Jurkat, Clone E6-1 (cell line): ENCODE measurements at regions not wholly inside any gene's neighbourhood (a gene's known extent, or its start where the extent isn't known, plus 50 kb on each side); places are given as distances from the start of the nearest gene placed in this dataset.

ENCODE experiments used
- DNase-seq: peaks from one replicate; pipeline ENCODE4 v3.0.0-alpha.2; 2011; ENCODE audit warnings: low read depth, low spot score
- H3K4me3 ChIP-seq: 2 replicates; pipeline ENCODE4 v1.5.1; 2011; ENCODE audit warnings: mild to moderate bottlenecking, low read length, control low read depth, moderate library complexity

DNA sequence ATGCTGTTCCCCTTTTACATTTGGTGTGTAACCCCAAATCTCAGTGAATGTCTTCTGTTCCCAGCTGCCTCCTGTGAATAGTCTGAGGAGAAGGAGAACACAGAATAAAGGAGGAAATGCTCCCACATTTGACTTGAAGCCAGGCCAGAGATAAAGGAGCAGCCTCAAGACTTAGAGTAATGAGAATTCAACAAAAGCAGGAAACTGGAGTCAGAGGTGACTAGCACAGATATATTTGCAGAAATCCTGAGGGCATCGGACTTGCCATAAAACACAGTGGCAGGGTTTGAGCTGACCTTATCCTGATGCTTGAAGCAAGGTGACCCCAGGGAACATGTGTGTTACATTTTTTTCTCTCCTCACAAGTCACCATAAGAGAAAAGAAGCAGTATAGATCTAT lies 291.4 kb upstream of the RND3 start:
- no peak for DNase-seq
- no peak overlapping the region for H3K4me3 ChIP-seq

DNA sequence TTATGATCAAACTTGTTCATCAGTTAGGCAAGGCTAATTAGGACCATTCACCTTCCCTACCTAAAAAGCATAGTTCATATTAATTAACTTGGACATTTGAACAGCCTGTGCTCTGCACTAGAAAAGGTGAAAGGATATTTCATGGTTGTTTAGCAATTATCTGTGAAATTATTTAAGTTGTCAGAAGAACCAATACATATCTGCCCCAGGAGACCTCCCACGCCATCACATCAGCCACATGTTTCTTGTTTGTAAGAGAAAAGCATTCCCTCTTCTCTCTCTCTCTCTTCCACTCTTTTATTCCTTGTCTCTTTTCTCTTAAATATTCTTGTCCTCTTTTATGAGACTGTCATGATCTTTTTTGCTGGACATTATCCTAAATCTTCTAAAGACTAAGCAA lies 282.0 kb upstream of the RND3 start:
- no peak overlapping the region for H3K4me3 ChIP-seq
- no peak for DNase-seq

DNA sequence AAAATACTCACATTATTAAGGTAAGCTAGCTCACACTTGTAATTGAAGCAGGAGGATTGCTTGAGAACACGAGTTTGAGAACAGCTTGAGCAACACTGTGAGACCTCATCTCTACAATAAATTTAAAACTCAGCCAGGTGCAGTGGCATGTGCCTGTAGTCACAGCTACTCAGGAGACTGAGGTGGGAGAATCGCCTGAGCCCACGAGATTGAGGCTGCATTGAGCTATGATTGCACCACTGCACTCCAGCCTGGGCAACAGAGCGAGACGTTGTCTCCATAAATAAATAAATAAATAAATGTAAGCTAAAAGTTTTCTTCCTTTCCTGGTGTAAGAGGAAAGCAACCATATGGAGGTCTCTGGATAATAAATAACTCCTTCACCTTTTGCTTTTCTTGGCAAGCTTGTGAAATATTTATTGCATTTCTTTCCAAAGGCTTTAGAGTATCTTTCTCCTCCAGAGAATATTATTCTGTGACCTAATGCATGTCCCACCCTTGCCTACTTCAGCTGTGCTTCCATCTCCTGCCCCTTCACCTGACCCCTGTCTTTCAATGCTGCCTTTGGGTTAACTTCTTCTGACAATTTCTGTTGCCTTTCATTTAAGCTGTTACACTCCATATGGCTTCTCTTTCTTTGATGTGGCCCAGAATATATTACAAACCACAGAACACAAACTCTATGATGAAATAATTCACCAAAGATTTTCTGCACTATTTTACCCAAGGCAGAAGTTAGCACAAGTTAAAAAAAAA lies 280.7 kb upstream of the RND3 start:
- peak; percentile 42 for DNase-seq
- H3K4me3 ChIP-seq, result no peak overlapping the region

DNA sequence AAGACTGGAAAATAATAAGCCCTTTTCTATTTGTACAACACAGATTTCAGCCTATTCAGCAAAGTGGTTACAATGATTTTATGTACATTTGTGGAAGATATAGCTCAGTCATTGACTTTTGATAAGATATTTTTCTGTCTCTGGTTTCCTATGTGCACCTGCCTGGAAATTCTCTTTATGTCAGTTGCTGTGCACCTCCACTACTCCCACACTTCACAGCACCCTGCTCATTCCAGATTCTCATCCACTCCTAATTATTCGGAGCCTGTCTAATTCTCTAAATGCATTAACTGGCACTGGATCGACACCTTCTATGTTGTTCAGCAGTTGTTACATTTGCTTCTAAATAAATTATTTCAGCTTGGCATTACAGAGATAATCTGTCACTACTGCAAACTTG lies 275.1 kb upstream of the RND3 start:
- H3K4me3 ChIP-seq, result no peak overlapping the region
- DNase-seq, result no peak

DNA sequence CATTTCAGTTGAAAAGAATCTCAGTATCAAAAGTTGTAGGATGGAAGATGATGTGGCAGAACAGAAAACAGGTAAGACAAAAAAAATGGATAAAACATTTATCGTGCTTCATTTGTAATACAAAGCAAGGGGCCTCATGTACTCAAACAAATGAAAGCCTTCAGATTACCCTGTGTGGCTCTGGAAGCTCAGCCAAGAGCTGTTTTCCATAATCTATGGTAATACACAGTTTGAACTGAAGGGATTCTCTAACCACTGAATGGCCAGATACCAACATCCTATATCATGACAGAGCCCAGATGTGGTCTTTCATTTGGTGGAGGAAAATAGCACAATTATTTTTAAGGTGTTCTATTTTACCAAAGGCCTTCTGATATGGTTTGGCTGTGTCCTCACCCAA lies 272.1 kb upstream of the RND3 start:
- DNase-seq, result no peak
- H3K4me3 ChIP-seq, result no peak overlapping the region

DNA sequence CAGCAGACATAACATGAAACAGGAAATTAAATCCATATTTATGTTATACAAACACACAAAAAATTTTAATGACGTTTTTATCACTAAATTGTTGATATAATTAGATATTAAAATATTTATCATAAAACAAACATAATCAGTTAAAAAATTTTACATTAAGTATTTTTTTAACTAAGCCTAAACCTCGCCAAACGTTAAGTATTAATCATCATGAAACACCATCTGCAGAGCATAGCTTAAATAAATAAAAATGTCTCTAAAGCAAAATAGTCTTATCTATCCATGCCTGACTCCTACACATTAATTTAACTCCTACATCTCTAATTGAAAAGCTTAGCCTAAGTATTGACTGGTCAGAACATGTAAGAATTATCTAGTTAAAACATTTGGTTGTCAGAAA lies 271.6 kb upstream of the RND3 start:
- no peak for DNase-seq
- H3K4me3 ChIP-seq, result no peak overlapping the region

DNA sequence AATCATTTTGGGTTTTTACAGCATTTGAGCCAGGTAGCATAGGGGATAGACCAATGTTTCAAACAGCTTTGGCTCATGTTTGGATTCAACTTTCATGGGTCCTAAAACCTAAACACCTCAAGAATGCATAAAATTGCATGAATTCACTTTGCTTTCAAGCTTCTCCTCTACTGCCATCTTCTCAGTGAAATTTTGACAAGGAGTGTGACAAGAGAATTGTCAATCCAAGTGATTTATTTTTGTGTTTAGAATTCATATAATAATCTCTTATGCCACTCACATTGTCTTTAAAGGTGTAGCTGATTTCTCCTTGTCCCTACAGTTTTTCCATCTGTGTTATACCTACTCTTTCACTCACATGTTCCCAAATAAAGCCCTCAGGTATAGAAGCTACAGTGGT lies 264.8 kb upstream of the RND3 start:
- no peak for DNase-seq
- H3K4me3 ChIP-seq, result no peak overlapping the region

DNA sequence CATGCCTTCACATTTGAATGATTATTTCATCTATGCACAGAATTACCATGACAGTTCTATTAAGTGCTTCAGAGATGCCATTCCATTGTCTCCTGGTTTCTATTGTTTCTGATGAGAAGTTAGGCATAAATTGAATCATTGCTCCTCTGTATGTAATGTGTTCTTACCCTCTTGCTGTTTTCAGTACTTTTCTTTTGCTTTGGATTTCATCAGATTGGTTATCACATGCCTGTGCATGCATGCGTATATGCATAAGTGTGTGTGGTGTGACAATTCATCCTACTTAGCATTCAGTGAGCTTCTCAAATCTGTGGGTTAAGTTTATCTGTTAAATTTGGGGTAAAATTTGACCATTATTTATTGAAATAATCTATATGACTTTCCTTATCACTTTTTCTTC lies 263.3 kb upstream of the RND3 start:
- DNase-seq, result no peak
- no peak overlapping the region for H3K4me3 ChIP-seq

DNA sequence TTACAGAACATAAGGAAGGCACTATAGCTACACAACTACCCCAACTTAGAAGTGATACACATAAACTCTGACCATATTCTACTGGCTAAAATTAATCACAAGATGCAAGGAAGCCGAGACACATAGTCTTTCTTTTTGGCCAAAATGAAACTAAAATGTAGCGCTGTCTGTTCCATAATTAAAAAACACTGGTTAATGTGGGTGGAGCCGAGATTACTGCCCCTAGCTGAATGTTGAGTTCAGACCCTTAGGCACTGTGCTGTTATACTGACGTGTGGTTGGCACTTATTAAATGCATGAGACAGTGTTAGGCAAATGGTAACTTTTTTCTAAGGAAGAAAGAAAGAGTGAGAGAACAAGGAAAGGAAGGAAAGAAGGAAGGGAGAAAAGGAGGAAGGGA lies 254.6 kb upstream of the RND3 start:
- no peak for DNase-seq
- no peak overlapping the region for H3K4me3 ChIP-seq

DNA sequence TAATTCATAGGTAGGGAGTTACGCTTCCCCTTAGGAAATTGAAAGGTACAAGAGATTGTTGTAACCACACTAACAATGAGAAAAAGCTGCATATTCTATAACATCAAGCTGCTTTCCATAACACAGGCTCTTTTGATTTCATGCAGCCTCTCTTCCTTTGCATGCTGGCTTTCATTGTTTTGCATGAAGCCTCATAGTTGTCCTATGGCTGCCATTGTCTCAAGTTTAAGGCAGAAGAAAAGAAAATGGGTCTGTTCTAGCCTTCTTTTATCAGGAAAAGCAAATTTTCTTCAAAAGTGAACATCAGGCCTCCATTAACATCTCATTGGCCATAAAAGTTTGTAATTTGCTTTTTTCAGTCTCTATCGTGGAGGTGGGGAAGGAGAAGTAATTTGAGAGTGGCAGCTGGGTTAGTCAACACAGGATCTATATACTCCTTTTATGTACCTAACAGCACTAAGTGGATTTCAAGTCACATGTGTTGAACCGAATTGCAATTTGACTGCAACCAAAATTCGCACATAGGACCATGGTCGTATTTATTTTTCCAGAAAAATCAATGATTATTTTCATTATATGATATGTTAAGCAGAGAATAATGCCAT lies 248.5 kb upstream of the RND3 start:
- no peak for DNase-seq
- H3K4me3 ChIP-seq, result no peak overlapping the region

DNA sequence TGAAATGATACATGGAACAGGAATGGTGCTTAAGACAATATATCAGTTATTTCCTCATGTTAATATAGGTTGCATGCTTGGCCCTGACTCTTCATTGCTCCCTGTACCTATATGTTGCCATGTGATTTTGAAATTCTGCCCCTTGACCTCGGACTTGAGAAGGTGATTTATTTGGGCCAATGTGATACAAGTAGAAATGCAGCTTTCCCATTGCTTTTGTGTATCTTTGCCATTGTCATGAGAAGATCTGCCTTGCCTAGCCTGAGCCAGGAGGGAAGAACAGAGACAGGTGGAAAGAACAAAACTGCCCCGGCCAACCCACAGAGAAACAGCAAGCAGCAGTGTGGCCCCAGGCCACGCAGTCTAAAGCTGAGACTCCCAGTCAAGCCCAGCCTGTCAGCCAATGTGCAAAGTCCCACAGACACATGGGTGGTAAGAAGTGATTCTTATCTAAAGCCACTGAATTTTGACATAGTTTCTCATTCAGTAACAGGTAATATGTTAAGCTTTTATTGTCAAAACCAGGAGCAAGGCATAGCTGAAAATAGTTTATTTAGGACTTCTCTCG lies 245.7 kb upstream of the RND3 start:
- no peak overlapping the region for H3K4me3 ChIP-seq
- no peak for DNase-seq

DNA sequence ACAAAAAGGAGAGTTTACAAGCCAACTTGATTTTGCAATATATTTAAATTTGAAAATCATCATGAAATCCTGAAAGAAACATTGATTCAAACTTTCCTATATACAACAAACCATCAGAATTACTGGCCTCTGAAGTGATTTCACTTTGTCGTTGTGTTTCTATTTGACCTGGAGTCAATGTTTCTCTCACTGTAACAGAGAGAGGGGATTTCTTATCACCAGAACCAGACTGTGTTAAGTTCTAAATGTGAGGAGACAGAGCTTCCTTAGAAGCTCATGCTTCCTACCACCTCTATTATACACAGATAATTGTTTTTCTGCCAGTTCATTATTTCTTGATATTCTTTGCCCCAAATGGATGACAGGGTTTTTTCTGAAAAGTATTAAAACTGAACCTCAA lies 245.0 kb upstream of the RND3 start:
- H3K4me3 ChIP-seq, result no peak overlapping the region
- no peak for DNase-seq

DNA sequence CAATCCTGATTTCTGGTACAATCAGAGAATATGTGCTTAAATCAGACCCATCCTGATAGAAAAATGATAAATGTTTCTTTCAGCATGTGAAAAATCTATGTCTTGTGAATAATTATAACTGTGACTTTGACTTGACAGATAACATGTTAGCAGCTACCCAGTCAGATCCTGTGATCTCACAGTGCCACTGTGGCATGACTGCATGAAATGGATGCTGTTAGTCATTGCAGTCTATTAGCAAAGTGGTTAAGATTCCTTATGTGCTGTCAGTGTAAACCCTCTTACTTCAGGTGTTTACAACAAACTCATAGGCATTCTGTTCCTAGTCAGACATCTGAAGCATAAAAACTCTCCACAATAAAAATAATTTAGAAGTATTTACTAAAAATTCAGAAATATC lies 244.6 kb upstream of the RND3 start:
- DNase-seq, result no peak
- H3K4me3 ChIP-seq, result no peak overlapping the region

DNA sequence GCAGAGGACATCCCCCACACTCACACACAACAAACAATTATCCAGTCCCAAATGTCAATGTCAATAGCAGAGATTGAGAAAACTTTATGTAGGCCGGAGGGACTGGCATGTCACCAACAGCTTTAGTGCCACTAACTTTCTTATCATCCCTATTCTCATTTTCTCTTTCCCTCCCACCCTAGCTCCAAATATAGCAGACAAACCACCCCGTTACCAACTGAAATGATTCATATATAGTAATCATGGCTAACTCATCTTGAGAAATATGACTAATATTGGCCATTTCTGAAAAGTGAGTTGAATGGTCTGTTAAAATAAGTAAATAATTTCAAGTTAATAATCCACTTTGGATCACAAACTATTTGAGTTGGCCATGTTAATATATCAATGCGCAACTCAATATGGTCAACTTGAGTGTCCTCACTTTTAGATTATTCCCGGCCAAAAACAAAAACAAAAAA lies 242.1 kb upstream of the RND3 start:
- no peak overlapping the region for H3K4me3 ChIP-seq
- DNase-seq, result no peak

DNA sequence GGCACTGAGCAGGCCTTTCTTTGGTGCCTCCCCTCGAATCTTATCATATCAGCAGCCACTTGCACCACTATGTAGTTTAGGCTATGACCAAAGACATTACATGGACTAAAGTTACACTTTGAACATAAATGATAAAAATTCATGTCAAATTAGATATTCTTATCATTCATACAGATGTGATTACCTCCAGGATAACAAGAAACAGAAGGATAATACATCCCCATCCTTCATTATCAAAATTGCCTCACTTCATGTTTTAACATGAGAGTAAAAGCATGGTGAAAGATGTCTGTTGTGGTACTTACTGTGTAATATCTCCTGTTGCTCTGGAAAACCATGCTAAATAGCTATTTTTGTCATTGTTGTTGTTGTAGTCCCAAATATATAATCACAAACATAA lies 230.8 kb upstream of the RND3 start:
- H3K4me3 ChIP-seq, result no peak overlapping the region
- no peak for DNase-seq

DNA sequence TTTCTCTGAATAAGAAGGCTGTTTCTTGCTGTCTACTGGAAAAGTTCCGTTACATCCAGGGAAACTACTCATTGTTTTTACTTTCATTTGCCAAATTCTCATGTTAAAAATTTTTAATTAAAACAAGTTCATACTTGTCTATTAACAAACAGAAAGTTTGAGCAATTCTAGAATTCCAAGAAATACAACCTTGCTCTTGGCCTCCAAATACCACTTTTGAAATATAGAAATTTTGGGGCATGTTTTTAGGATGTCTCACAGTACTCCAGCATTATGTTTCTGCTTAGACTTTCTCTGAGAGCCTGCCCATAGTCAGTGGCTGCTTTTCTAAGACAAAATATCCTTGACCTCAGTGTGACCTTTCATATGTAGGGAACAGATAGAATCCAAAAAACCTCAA lies 228.7 kb upstream of the RND3 start:
- no peak overlapping the region for H3K4me3 ChIP-seq
- DNase-seq, result no peak

DNA sequence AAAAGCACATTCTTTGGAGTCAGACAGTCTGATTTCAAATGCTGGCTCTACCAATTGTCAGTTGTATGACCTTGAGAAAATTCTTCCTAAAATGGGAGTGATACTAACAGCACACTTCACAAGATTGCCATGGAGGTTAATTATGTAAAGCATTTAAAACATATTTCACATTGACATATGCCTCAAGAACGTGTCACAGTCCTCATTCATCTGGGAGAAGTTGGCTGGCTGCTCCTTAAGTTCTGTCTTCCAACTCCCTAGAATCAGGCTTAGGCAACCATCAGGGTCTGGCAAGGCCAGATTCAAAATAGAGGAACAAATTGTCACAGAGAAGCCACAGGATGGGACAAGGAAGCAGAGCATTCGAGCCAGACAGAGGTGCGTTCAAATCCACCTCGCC lies 228.0 kb upstream of the RND3 start:
- DNase-seq, result no peak
- H3K4me3 ChIP-seq, result no peak overlapping the region

DNA sequence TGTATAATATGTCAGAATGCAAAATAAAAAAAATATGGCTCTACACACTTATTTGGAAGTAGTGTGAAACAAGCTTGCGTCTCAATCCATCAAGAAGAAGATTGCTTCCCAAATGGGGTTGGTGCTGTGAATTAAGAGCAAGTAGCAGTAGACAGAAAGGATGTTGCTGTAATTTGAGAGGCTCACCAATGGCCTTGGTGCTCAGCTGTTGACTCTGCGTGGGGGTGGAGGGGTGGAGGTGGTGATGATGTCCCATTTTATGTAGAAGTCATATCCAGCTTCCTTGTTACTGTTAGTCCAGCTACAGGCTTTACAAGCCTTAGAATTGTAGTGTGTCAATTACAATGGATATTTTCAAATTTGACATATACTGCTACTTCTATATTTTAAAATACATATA lies 223.4 kb upstream of the RND3 start:
- H3K4me3 ChIP-seq, result no peak overlapping the region
- DNase-seq, result no peak

DNA sequence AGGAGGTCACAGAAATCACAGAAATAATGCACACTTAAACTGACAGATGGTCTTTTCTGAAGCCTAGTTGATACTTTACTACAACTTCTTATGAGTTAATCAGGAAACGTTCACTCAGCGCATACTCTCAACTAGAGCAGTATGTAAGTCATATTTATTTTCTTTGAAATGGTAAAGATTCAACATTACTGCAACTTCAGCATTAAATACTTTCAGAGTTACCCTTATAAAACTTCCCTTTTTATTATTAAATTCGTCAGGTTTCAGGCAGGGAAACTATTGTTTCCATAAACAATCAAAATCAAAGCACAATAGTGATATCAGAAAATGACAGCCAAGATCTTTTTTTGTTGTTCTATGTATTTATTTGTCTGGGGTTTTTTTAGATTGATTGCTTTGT lies 222.6 kb upstream of the RND3 start:
- DNase-seq, result no peak
- no peak overlapping the region for H3K4me3 ChIP-seq

DNA sequence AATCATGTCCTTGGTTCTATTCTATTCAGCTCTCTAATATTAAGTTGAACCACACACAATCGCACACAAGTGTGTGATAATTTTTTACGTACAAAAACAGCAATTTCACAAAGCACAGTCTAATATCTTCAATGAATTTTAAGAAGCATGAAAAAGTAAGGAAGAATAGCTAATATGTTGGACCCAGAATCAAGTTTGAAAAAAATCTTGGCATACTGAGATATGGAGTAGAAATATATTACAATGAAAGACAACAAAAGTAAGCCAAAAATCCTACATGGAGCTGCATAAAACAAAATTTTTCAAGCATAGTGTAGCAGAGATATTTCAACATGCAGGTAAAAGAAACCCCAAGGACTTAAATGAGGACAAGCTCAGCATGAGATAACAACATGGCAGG lies 219.1 kb upstream of the RND3 start:
- DNase-seq, result no peak
- H3K4me3 ChIP-seq, result no peak overlapping the region

DNA sequence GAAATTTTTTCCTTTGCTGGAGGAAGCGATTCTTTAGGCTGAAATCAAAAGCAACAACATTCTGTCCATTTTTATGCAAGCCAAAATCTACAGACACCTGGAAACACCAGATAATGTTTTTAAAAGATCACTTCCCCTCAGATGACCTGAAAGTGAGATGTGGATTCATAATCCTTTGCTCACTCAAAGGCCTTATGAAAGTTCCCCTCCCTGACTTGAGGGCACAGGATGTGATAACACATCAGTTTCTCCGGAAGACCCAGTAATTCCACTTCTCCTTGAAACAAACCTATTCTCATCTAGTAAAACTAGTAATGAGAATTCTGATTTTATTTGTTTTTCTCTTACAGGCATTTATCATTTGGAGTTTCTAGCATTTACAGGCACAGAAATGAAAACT lies 218.3 kb upstream of the RND3 start:
- DNase-seq, result no peak
- no peak overlapping the region for H3K4me3 ChIP-seq
